KMS-11 (cell line): ENCODE measurements at regions not wholly inside any gene's neighbourhood (a gene's known extent, or its start where the extent isn't known, plus 50 kb on each side); places are given as distances from the start of the nearest gene placed in this dataset.

Experiments
- H2AFZ ChIP-seq: fragments of 200-600 bp; sonication (generic); 2 replicates; pipeline ENCODE4 v1.6.1; 2016; ENCODE audit warnings: antibody characterized with exemption, mixed run types, low read depth
- H3K27ac ChIP-seq: fragments of 200-600 bp; sonication (generic); 2 replicates; pipeline ENCODE4 v1.6.1; 2016; ENCODE audit warnings: mild to moderate bottlenecking, mixed run types
- H3K27me3 ChIP-seq: fragments of 200-600 bp; sonication (generic); 2 replicates; pipeline ENCODE4 v1.6.1; 2017; ENCODE audit warnings: mild to moderate bottlenecking, low read depth, mixed run types, moderate library complexity; ENCODE audit not compliant: insufficient read depth
- H3K36me3 ChIP-seq: fragments of 200-600 bp; sonication (generic); 2 replicates; pipeline ENCODE4 v1.6.1; 2017; ENCODE audit warnings: mild to moderate bottlenecking, mixed run types; ENCODE audit not compliant: insufficient read depth
- H3K4me1 ChIP-seq: fragments of 200-600 bp; sonication (generic); 2 replicates; pipeline ENCODE4 v1.6.1; 2016; ENCODE audit warnings: mild to moderate bottlenecking, low read depth, mixed run types; ENCODE audit not compliant: poor library complexity, severe bottlenecking
- H3K4me2 ChIP-seq: fragments of 200-600 bp; sonication (generic); 2 replicates; pipeline ENCODE4 v1.7.0; 2016; ENCODE audit warnings: mild to moderate bottlenecking, mixed run types
- H3K4me3 ChIP-seq: fragments of 200-600 bp; sonication (generic); IDR thresholded peaks from 2 replicates; pipeline ENCODE4 v1.6.1; 2017; ENCODE audit warnings: low read depth, low read length, mixed read lengths; ENCODE audit not compliant: insufficient read depth
- H3K79me2 ChIP-seq: fragments of 200-600 bp; sonication (generic); 2 replicates; pipeline ENCODE4 v1.6.1; 2016; ENCODE audit warnings: low read depth, mixed run types; ENCODE audit not compliant: insufficient read depth
- H3K9ac ChIP-seq: fragments of 200-600 bp; sonication (generic); 2 replicates; pipeline ENCODE4 v1.6.1; 2016; ENCODE audit warnings: mild to moderate bottlenecking, mixed run types
- H4K20me1 ChIP-seq: fragments of 200-600 bp; sonication (generic); 2 replicates; pipeline ENCODE4 v1.6.1; 2016; ENCODE audit warnings: mild to moderate bottlenecking, mixed run types; ENCODE audit not compliant: insufficient read depth
- CTCF ChIP-seq: fragments of 200-600 bp; sonication (generic); conservative IDR thresholded peaks from 2 replicates; pipeline ENCODE4 v1.6.1; 2017; ENCODE audit warnings: low read depth, mild to moderate bottlenecking, antibody characterized with exemption, low read length, moderate library complexity, mixed read lengths

GRCh38 chr1:79648126-79648525 is 641.6 kb upstream of the ADGRL4 start:
- Histone ChIP-seq H2AFZ (no peak overlapping the region), H3K4me2 (no peak overlapping the region), H3K4me3 (no peak overlapping the region), H3K79me2 (no peaks in the 10 kb centered on the region), H3K36me3 (no peaks in the 10 kb centered on the region), H3K4me1 (no peaks in the 10 kb centered on the region), H3K9ac (no peak overlapping the region), H3K27me3 (no peaks in the 10 kb centered on the region), H3K27ac (no peak overlapping the region), H4K20me1 (no peaks in the 10 kb centered on the region)
- no peak for TF ChIP-seq CTCF

- H3K9ac ChIP-seq: no peak overlapping the region
- no peaks in the 10 kb centered on the region for H3K79me2 ChIP-seq
- no peak overlapping the region for H3K4me2 ChIP-seq
- no peaks in the 10 kb centered on the region for H3K27me3 ChIP-seq
- TF ChIP-seq CTCF: no peak
- H3K4me3 ChIP-seq: no peak overlapping the region
- H3K36me3 ChIP-seq: no peaks in the 10 kb centered on the region
- H2AFZ ChIP-seq: no peak overlapping the region
- no peak overlapping the region for H3K27ac ChIP-seq
- H3K4me1 ChIP-seq: no peaks in the 10 kb centered on the region
- H4K20me1 ChIP-seq: no peaks in the 10 kb centered on the region
Observed at GRCh38 chr1:79646880-79647279, 640.4 kb upstream of the ADGRL4 start.

GRCh38 chr1:79638382-79638781 is 631.9 kb upstream of the ADGRL4 start:
- no peak for TF ChIP-seq CTCF
- no peak overlapping the region for H3K4me2 ChIP-seq
- no peak overlapping the region for H3K9ac ChIP-seq
- H2AFZ ChIP-seq: no peak overlapping the region
- no peaks in the 10 kb centered on the region for H3K79me2 ChIP-seq
- H3K27me3 ChIP-seq: no peaks in the 10 kb centered on the region
- H3K4me3 ChIP-seq: no peak overlapping the region
- H3K36me3 ChIP-seq: no peaks in the 10 kb centered on the region
- no peak overlapping the region for H3K27ac ChIP-seq
- no peaks in the 10 kb centered on the region for H3K4me1 ChIP-seq
- no peaks in the 10 kb centered on the region for H4K20me1 ChIP-seq

- no peak overlapping the region for H3K9ac ChIP-seq
- H3K27me3 ChIP-seq: no peaks in the 10 kb centered on the region
- H3K4me2 ChIP-seq: no peak overlapping the region
- no peaks in the 10 kb centered on the region for H4K20me1 ChIP-seq
- no peaks in the 10 kb centered on the region for H3K79me2 ChIP-seq
- no peak for TF ChIP-seq CTCF
- H3K27ac ChIP-seq: no peak overlapping the region
- no peak overlapping the region for H3K4me3 ChIP-seq
- no peaks in the 10 kb centered on the region for H3K36me3 ChIP-seq
- H2AFZ ChIP-seq: no peak overlapping the region
- H3K4me1 ChIP-seq: no peaks in the 10 kb centered on the region
Observed at GRCh38 chr1:79633456-79633855, 626.9 kb upstream of the ADGRL4 start.

- Histone ChIP-seq H3K9ac (no peak overlapping the region), H3K4me2 (no peak overlapping the region), H3K4me3 (no peak overlapping the region), H4K20me1 (no peaks in the 10 kb centered on the region), H3K27me3 (no peaks in the 10 kb centered on the region), H2AFZ (no peak overlapping the region), H3K36me3 (no peaks in the 10 kb centered on the region), H3K27ac (no peak overlapping the region), H3K79me2 (no peaks in the 10 kb centered on the region), H3K4me1 (no peaks in the 10 kb centered on the region)
- TF ChIP-seq CTCF: no peak
Observed at GRCh38 chr1:79629414-79629813, 622.9 kb upstream of the ADGRL4 start.
